HCT116 (cell line): ENCODE measurements at regions not wholly inside any gene's neighbourhood (a gene's known extent, or its start where the extent isn't known, plus 50 kb on each side); places are given as distances from the start of the nearest gene placed in this dataset.
A peak's percentile ranks its signal among the peaks of the same experiment; 100 is the strongest.

ENCODE experiments used
- ATAC-seq: fragments of 200-7000 bp; cut with Tn5 transposase; 2 replicates; pipeline ENCODE4 v1.9.1; 2020; ENCODE audit warnings: mild to moderate bottlenecking, moderate library complexity
- BruUV-seq: library from RNA; stranded (reverse); fragments of 400-500 nt; replicated peaks from 2 replicates; lab custom pipeline; 2021; lab: Mats Ljungman, UMichigan
- CTCF ChIA-PET: fragments of 300-600 bp; sonication (Branson Sonifier 250); formaldehyde crosslinking; loops from one replicate; lab custom pipeline; 2021; ENCODE audit warnings: antibody characterized with exemption; lab: Charles Lee
- POLR2A ChIA-PET: fragments of 300-600, 350-600 bp; sonication (Branson Sonifier 250); formaldehyde crosslinking; loops from one replicate; lab custom pipeline; 2021; ENCODE audit warnings: antibody characterized with exemption; lab: Charles Lee
- RAD21 ChIA-PET, 2 experiments: fragments of 300-600 bp; sonication (Branson Sonifier 250); formaldehyde crosslinking; loops; one replicate each; lab custom pipeline; 2023; ENCODE audit warnings: low total read pairs in 2 of 2; ENCODE audit not compliant: uncharacterized antibody in 2 of 2, unreplicated experiment in 2 of 2, low non-redundant PET in 1 of 2; lab: Charles Lee
- DNase-seq: peaks from one replicate; pipeline ENCODE4 v3.0.0-alpha.2; 2010; ENCODE audit warnings: low read depth, low spot score
- H2AFZ ChIP-seq: fragments of 200-600 bp; shearing (Covaris generic), sonication (generic); 2 replicates; pipeline ENCODE4 v1.6.1; 2017; ENCODE audit warnings: low read depth, mixed run types, mixed read lengths, antibody characterized with exemption, low read length; ENCODE audit not compliant: poor library complexity, severe bottlenecking
- H3K27ac ChIP-seq: 2 replicates; pipeline ENCODE4 v1.5.1; 2012; ENCODE audit warnings: low read depth, low read length
- H3K27me3 ChIP-seq: fragments of 200-600 bp; sonication (generic); 2 replicates; pipeline ENCODE4 v1.6.1; 2016; ENCODE audit warnings: mixed run types, low read length, mixed read lengths; ENCODE audit not compliant: insufficient read depth
- H3K36me3 ChIP-seq, 2 experiments: fragments of 200-500 bp in 1 of 2; fragments of 200-600 bp in 1 of 2; sonication (Bioruptor generic) in 1 of 2; sonication (generic) in 1 of 2; 2 replicates each; pipeline versions ENCODE4 v1.5.1 to v1.6.1; 2014 to 2016; ENCODE audit warnings: low read length in 2 of 2, inconsistent platforms in 1 of 2, mixed read lengths in 1 of 2, mixed run types in 1 of 2; ENCODE audit not compliant: insufficient read depth in 2 of 2, control insufficient read depth in 1 of 2
- H3K4me1 ChIP-seq, 2 experiments: fragments of 200-600 bp in 1 of 2; sonication (generic) in 1 of 2; 2 replicates each; pipeline versions ENCODE4 v1.5.1 to v1.6.1; 2012 to 2017; ENCODE audit warnings: low read length in 2 of 2, inconsistent platforms in 1 of 2, mild to moderate bottlenecking in 1 of 2, mixed read lengths in 1 of 2, mixed run types in 1 of 2, moderate library complexity in 1 of 2; ENCODE audit not compliant: insufficient read depth in 2 of 2, control insufficient read depth in 1 of 2
- H3K4me2 ChIP-seq: fragments of 200-600 bp; sonication (generic); 2 replicates; pipeline ENCODE4 v1.6.1; 2017; ENCODE audit warnings: mixed run types, low read length, mixed read lengths
- H3K4me3 ChIP-seq, 2 experiments: fragments of 200-600 bp in 1 of 2; sonication (generic) in 1 of 2; replicated peaks in 1 of 2; 2 replicates each; pipeline ENCODE4 v1.5.1; 2011 to 2016; ENCODE audit warnings: low read length in 2 of 2, control low read depth in 1 of 2, low read depth in 1 of 2, mild to moderate bottlenecking in 1 of 2, mixed read lengths in 1 of 2, mixed run types in 1 of 2
- H3K79me2 ChIP-seq: fragments of 200-600 bp; sonication (generic); 2 replicates; pipeline ENCODE4 v1.6.1; 2017; ENCODE audit warnings: mild to moderate bottlenecking, mixed run types, low read length, moderate library complexity, mixed read lengths; ENCODE audit not compliant: insufficient read depth
- H3K9ac ChIP-seq: fragments of 200-600 bp; sonication (generic); 2 replicates; pipeline ENCODE4 v1.6.1; 2016; ENCODE audit warnings: low read length, mixed read lengths
- H3K9me2 ChIP-seq: fragments of 200-600 bp; sonication (generic), shearing (Covaris generic); 2 replicates; pipeline ENCODE4 v1.6.1; 2017; ENCODE audit warnings: mixed run types, mild to moderate bottlenecking, moderate library complexity; ENCODE audit not compliant: insufficient read depth
- H3K9me3 ChIP-seq, 2 experiments: fragments of 200-500 bp in 1 of 2; fragments of 200-600 bp in 1 of 2; sonication (Bioruptor generic) in 1 of 2; sonication (generic) in 1 of 2; 2 replicates each; pipeline ENCODE4 v1.6.1; 2014 to 2017; ENCODE audit warnings: low read length in 2 of 2, mixed read lengths in 2 of 2, inconsistent platforms in 1 of 2, low read depth in 1 of 2, mild to moderate bottlenecking in 1 of 2, mixed run types in 1 of 2, moderate library complexity in 1 of 2; ENCODE audit not compliant: control insufficient read depth in 1 of 2, insufficient read depth in 1 of 2
- H4K20me1 ChIP-seq: fragments of 200-600 bp; sonication (generic), shearing (Covaris generic); 2 replicates; pipeline ENCODE4 v1.6.1; 2017; ENCODE audit warnings: mixed run types, mild to moderate bottlenecking, moderate library complexity; ENCODE audit not compliant: insufficient read depth
- CEBPB ChIP-seq: IDR thresholded peaks from 2 replicates; pipeline ENCODE4 v1.6.1; 2012; ENCODE audit warnings: low read depth
- EGR1 ChIP-seq: IDR thresholded peaks from 2 replicates; pipeline ENCODE4 v1.6.1; 2012; ENCODE audit warnings: low read depth
- ELF1 ChIP-seq: IDR thresholded peaks from 2 replicates; pipeline ENCODE4 v1.6.1; 2012; ENCODE audit warnings: low read depth, borderline replicate concordance
- EZH2 ChIP-seq: fragments of 200-600 bp; sonication (generic); IDR thresholded peaks from 2 replicates; pipeline ENCODE4 v1.6.1; 2017; ENCODE audit warnings: antibody characterized with exemption, mixed run types
- EZH2phosphoT487 ChIP-seq: fragments of 200-600 bp; IDR thresholded peaks from 2 replicates; pipeline ENCODE4 v1.6.1; 2018; ENCODE audit warnings: antibody characterized with exemption, borderline replicate concordance
- FOSL1 ChIP-seq: IDR thresholded peaks from 2 replicates; pipeline ENCODE4 v1.6.1; 2012; ENCODE audit warnings: low read depth
- JUND ChIP-seq: IDR thresholded peaks from 2 replicates; pipeline ENCODE4 v1.6.1; 2012
- RAD21 ChIP-seq: IDR thresholded peaks from 2 replicates; pipeline ENCODE4 v1.6.1; 2012; ENCODE audit warnings: low read depth, mild to moderate bottlenecking
- SIN3A ChIP-seq: IDR thresholded peaks from 2 replicates; pipeline ENCODE4 v1.6.1; 2012; ENCODE audit warnings: low read depth
- SP1 ChIP-seq: IDR thresholded peaks from 2 replicates; pipeline ENCODE4 v1.6.1; 2012; ENCODE audit warnings: low read depth
- SRF ChIP-seq: IDR thresholded peaks from 2 replicates; pipeline ENCODE4 v1.6.1; 2012; ENCODE audit warnings: low read depth
- TCF7L2 ChIP-seq: IDR thresholded peaks from 2 replicates; pipeline ENCODE4 v1.7.0; 2011; ENCODE audit warnings: borderline replicate concordance, inconsistent platforms; ENCODE audit not compliant: insufficient read depth, insufficient read length; ENCODE audit errors: extremely low read depth
- ZBTB33 ChIP-seq: IDR thresholded peaks from 2 replicates; pipeline ENCODE4 v1.6.1; 2011; ENCODE audit warnings: mild to moderate bottlenecking, low read length, moderate library complexity; ENCODE audit not compliant: insufficient replicate concordance; ENCODE audit errors: extremely low read depth
- ZNF274 ChIP-seq: fragments of 200-500 bp; sonication (Bioruptor generic); IDR thresholded peaks from 2 replicates; pipeline ENCODE4 v1.6.1; 2014; ENCODE audit warnings: mild to moderate bottlenecking, low read depth, low read length, inconsistent platforms
- intact Hi-C: fragments of 100-400 bp; cut with micrococcal nuclease; formaldehyde crosslinking; loops from 2 replicates; pipeline ENCODE4 v1.10.0; 2022
- TF ChIP-seq, protein P1 (sequence below): IDR thresholded peaks from 2 replicates; pipeline ENCODE4 v1.6.1; 2012; ENCODE audit warnings: low read depth
- TF ChIP-seq, protein P2 (sequence below), 3 experiments: fragments of 200-600 bp in 1 of 3; sonication (generic) in 1 of 3; IDR thresholded peaks in 2 of 3; conservative IDR thresholded peaks in 1 of 3; 2 replicates each; pipeline ENCODE4 v1.5.1; 2012 to 2017; ENCODE audit warnings: low read depth in 2 of 3, low read length in 2 of 3, antibody characterized with exemption in 1 of 3, borderline replicate concordance in 1 of 3, control low read depth in 1 of 3, mild to moderate bottlenecking in 1 of 3, mixed read lengths in 1 of 3, mixed run types in 1 of 3, moderate library complexity in 1 of 3; ENCODE audit not compliant: insufficient read depth in 1 of 3
- TF ChIP-seq, protein P3 (sequence below): IDR thresholded peaks from 2 replicates; pipeline ENCODE4 v1.6.1; 2012

DNA sequence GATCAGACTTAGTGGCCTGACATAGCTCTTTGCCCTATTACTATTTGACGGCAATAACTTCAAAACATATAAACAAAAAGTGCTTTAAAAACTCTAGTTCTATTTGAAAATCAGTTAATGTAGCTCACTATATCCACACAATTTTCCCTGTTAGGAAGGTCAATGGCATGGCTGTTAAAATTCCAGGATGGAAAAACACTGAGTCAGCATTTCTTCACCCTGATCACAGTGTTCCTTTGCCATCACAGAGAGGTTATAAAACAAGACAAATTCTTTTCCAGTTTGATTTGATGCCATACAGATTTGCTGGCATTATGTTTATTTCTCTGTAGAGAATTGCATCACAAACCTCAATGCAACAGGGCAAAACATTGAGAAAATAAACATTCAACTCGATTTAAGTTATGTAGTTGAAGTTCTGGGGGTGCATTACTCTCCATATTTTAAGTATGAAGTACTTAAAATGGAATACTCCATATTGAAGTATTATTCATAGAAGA lies 253.7 kb upstream of the HSF2 start:
- ChIA-PET CTCF (no interaction called here), RAD21 (no interaction called here), POLR2A (no interaction called here)

More for the DNA sequence above, 253.7 kb upstream of the HSF2 start:
- no peaks in the 10 kb centered on the region for H4K20me1 ChIP-seq
- H3K9me2 ChIP-seq = no peaks in the 10 kb centered on the region
- H3K27me3 ChIP-seq = no peaks in the 10 kb centered on the region
- H3K9ac ChIP-seq = no peak overlapping the region
- no peaks in the 10 kb centered on the region for H3K36me3 ChIP-seq
- DNase-seq (no peak), ATAC-seq (no peak)
- peak overlapping the region; percentile 57 for H2AFZ ChIP-seq
- no peaks in the 10 kb centered on the region for H3K79me2 ChIP-seq
- no peaks in the 10 kb centered on the region for H3K9me3 ChIP-seq
- intact Hi-C loops = no loop called here
- BruUV-seq = no TSS peak
- H3K4me1 ChIP-seq = no peaks in the 10 kb centered on the region
- H3K27ac ChIP-seq = no peak overlapping the region
- no peak for TF ChIP-seq CEBPB
- TF ChIP-seq EZH2 = no peak
- no peak for TF ChIP-seq EZH2phosphoT487
- TF ChIP-seq FOSL1 = no peak
- no peak for TF ChIP-seq ZNF274
- TF ChIP-seq ZBTB33 = no peak
- TF ChIP-seq, protein P1, sequence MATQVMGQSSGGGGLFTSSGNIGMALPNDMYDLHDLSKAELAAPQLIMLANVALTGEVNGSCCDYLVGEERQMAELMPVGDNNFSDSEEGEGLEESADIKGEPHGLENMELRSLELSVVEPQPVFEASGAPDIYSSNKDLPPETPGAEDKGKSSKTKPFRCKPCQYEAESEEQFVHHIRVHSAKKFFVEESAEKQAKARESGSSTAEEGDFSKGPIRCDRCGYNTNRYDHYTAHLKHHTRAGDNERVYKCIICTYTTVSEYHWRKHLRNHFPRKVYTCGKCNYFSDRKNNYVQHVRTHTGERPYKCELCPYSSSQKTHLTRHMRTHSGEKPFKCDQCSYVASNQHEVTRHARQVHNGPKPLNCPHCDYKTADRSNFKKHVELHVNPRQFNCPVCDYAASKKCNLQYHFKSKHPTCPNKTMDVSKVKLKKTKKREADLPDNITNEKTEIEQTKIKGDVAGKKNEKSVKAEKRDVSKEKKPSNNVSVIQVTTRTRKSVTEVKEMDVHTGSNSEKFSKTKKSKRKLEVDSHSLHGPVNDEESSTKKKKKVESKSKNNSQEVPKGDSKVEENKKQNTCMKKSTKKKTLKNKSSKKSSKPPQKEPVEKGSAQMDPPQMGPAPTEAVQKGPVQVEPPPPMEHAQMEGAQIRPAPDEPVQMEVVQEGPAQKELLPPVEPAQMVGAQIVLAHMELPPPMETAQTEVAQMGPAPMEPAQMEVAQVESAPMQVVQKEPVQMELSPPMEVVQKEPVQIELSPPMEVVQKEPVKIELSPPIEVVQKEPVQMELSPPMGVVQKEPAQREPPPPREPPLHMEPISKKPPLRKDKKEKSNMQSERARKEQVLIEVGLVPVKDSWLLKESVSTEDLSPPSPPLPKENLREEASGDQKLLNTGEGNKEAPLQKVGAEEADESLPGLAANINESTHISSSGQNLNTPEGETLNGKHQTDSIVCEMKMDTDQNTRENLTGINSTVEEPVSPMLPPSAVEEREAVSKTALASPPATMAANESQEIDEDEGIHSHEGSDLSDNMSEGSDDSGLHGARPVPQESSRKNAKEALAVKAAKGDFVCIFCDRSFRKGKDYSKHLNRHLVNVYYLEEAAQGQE = no peak
- TF ChIP-seq, protein P2, sequence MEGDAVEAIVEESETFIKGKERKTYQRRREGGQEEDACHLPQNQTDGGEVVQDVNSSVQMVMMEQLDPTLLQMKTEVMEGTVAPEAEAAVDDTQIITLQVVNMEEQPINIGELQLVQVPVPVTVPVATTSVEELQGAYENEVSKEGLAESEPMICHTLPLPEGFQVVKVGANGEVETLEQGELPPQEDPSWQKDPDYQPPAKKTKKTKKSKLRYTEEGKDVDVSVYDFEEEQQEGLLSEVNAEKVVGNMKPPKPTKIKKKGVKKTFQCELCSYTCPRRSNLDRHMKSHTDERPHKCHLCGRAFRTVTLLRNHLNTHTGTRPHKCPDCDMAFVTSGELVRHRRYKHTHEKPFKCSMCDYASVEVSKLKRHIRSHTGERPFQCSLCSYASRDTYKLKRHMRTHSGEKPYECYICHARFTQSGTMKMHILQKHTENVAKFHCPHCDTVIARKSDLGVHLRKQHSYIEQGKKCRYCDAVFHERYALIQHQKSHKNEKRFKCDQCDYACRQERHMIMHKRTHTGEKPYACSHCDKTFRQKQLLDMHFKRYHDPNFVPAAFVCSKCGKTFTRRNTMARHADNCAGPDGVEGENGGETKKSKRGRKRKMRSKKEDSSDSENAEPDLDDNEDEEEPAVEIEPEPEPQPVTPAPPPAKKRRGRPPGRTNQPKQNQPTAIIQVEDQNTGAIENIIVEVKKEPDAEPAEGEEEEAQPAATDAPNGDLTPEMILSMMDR (IDR thresholded peaks at IDR 0.05 in 2 of 3, conservative IDR thresholded peaks at IDR 0.05 in 1 of 3; ENCODE audit: borderline replicate concordance in 1 of 3, insufficient read depth in 1 of 3, low read depth in 2 of 3, low read length in 2 of 3) = no peak
- TF ChIP-seq JUND = no peak
- TF ChIP-seq SRF = no peak
- TF ChIP-seq RAD21 = no peak
- TF ChIP-seq ELF1 = no peak
- TF ChIP-seq TCF7L2 = no peak
- TF ChIP-seq, protein P3, sequence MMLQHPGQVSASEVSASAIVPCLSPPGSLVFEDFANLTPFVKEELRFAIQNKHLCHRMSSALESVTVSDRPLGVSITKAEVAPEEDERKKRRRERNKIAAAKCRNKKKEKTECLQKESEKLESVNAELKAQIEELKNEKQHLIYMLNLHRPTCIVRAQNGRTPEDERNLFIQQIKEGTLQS = no peak
- TF ChIP-seq EGR1 = no peak
- TF ChIP-seq SP1 = no peak
- no peak for TF ChIP-seq SIN3A
- H3K4me3 ChIP-seq = no peak overlapping the region
- no peak overlapping the region for H3K4me2 ChIP-seq
